ENCODE measurements at regions not wholly inside any gene's neighbourhood (a gene's known extent, or its start where the extent isn't known, plus 50 kb on each side); places are given as distances from the start of the nearest gene placed in this dataset.
"Not testable (repeated sequence)": the region's sequence is repeated elsewhere in the genome, so short reads cannot be mapped to it uniquely, and the experiment has no call there.

- TF ChIP-seq, protein P1, sequence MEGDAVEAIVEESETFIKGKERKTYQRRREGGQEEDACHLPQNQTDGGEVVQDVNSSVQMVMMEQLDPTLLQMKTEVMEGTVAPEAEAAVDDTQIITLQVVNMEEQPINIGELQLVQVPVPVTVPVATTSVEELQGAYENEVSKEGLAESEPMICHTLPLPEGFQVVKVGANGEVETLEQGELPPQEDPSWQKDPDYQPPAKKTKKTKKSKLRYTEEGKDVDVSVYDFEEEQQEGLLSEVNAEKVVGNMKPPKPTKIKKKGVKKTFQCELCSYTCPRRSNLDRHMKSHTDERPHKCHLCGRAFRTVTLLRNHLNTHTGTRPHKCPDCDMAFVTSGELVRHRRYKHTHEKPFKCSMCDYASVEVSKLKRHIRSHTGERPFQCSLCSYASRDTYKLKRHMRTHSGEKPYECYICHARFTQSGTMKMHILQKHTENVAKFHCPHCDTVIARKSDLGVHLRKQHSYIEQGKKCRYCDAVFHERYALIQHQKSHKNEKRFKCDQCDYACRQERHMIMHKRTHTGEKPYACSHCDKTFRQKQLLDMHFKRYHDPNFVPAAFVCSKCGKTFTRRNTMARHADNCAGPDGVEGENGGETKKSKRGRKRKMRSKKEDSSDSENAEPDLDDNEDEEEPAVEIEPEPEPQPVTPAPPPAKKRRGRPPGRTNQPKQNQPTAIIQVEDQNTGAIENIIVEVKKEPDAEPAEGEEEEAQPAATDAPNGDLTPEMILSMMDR (IDR thresholded peaks at IDR 0.05), result not testable (repeated sequence)
- TF ChIP-seq EZH2 (IDR thresholded peaks at IDR 0.05; ENCODE audit: borderline replicate concordance, insufficient read depth, low read depth, low read length, poor library complexity, severe bottlenecking), result not testable (repeated sequence)
Measured at GRCh38 chrX:28152263-28152662, 171.0 kb upstream of the DCAF8L1 start.
